ENCODE measurements at regions not wholly inside any gene's neighbourhood (a gene's known extent, or its start where the extent isn't known, plus 50 kb on each side); places are given as distances from the start of the nearest gene placed in this dataset.

DNA sequence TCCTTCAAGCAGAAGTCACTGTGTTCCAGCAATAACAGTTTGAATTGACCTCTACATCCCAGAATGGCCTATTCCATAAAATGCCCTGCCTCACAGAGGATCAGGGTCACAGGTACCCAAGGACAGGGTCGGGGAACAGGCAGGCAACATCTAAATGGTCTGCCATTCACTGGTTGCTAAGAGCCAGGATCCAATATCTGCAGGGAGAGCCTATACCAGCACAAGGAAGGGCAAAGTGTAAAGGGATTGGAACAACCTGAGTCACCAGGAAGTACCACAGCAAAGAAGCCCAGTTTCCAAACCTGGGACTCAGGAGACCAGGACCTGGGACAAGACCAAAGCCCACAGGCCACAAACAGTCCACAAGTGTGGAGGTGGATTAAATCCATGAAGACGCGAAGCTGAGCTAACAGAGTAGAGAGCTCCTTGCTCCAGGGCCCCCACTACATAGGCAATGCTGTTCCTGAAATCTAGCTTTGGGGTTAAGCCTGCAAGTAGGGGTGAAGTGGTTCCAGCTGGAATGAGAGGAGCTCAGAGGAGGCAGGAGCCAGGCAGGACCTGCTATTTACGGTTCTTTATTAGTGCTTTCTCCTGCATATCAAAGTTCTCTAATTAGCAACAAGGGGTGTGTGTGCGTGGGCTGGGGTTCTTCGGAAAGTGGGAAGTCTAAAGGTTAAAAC, 274.3 kb downstream of the BCL11B start:
- H3K9me3 ChIP-seq (ENCODE audit: severe bottlenecking) = no peaks in the 10 kb centered on the region
- H3K4me3 ChIP-seq (ENCODE audit: low read depth, low read length) = no peak overlapping the region
- no peak for TF ChIP-seq CTCF (IDR thresholded peaks at IDR 0.05; ENCODE audit: low read depth, low read length)
- H3K36me3 ChIP-seq = no peaks in the 10 kb centered on the region
- peaks cover 79% of the 10 kb centered on the region for H3K27me3 ChIP-seq (ENCODE audit: insufficient read depth, low read depth, severe bottlenecking)
- DNase-seq = no peak
- H3K27ac ChIP-seq = no peak overlapping the region

DNA sequence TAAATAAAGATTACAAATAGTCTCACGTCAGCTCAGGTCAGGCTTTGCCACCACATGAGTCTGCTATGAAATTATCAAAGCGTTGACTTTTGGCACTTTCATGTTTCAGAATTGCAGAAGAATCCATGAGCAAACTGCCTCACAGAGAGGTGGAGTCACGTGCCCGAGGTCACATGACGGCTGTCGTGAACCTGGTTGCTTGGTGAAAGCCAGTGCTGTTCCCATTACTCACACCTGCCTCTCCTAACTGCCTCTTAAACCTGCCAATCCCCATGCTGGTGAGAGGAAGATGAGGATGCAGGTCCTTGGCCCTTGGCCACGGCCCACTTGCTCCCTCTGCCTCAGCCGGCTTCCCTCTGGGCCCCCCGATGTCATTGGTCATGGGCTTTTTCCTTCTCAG, 272.7 kb downstream of the BCL11B start:
- Histone ChIP-seq H3K9me3 (ENCODE audit: severe bottlenecking) (no peaks in the 10 kb centered on the region), H3K36me3 (no peaks in the 10 kb centered on the region), H3K4me3 (ENCODE audit: low read depth, low read length) (no peak overlapping the region), H3K27me3 (ENCODE audit: insufficient read depth, low read depth, severe bottlenecking) (peaks cover 72% of the 10 kb centered on the region), H3K27ac (no peak overlapping the region)
- no peak for DNase-seq
- no peak for TF ChIP-seq CTCF (IDR thresholded peaks at IDR 0.05; ENCODE audit: low read depth, low read length)

GRCh38 chr14:98999901-99000300, 272.1 kb downstream of the BCL11B start:
- Histone ChIP-seq H3K27ac (no peak overlapping the region), H3K36me3 (no peaks in the 10 kb centered on the region), H3K4me3 (ENCODE audit: low read depth, low read length) (no peak overlapping the region), H3K27me3 (ENCODE audit: insufficient read depth, low read depth, severe bottlenecking) (peaks cover 73% of the 10 kb centered on the region), H3K9me3 (ENCODE audit: severe bottlenecking) (no peaks in the 10 kb centered on the region)
- DNase-seq = no peak
- TF ChIP-seq CTCF (IDR thresholded peaks at IDR 0.05; ENCODE audit: low read depth, low read length) = no peak

DNA sequence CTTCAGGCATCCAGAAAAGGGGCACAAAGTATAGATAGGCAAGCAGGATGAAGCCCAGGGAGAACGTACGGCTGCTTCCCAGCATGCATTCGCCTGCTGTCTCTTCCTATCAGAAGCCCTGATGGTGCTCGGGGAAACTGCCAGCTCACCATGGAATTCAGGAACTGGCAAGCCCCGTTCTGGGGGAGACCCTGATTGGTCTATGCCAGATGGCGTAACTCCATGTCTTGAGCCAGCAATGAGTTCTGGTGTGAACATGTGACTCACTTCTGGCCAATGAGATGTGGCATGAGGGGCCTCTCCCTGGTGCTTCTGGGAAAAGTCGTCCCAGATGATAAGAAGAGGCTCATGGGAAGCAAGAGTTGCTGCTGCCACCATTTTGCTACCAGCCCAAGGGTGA, 270.8 kb downstream of the BCL11B start:
- Histone ChIP-seq H3K27me3 (ENCODE audit: insufficient read depth, low read depth, severe bottlenecking) (peaks cover 82% of the 10 kb centered on the region), H3K9me3 (ENCODE audit: severe bottlenecking) (no peaks in the 10 kb centered on the region), H3K27ac (no peak overlapping the region), H3K36me3 (no peaks in the 10 kb centered on the region), H3K4me3 (ENCODE audit: low read depth, low read length) (no peak overlapping the region)
- TF ChIP-seq CTCF (IDR thresholded peaks at IDR 0.05; ENCODE audit: low read depth, low read length) = no peak
- DNase-seq = no peak

DNA sequence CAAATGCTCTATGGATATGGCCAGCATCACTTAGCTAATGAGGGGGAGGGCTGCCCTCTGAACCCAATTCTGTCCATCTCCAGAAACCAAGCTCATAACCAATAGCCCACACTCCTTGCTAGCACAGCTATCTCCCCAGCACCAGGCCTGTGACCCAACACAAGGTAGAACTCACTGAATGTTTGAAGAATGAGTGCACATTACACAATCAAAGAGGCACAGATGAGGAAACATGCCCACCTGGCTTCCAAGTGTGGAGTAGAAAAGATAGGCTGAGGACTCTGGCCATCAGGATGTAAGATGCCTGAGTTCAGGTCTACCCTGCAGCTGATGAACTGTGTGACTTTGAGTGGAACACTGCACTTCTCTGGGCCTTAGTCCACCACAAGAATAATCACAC, 268.4 kb downstream of the BCL11B start:
- DNase-seq = no peak
- no peaks in the 10 kb centered on the region for H3K36me3 ChIP-seq
- TF ChIP-seq CTCF (IDR thresholded peaks at IDR 0.05; ENCODE audit: low read depth, low read length) = no peak
- no peak overlapping the region for H3K4me3 ChIP-seq (ENCODE audit: low read depth, low read length)
- peaks cover 88% of the 10 kb centered on the region for H3K27me3 ChIP-seq (ENCODE audit: insufficient read depth, low read depth, severe bottlenecking)
- H3K9me3 ChIP-seq (ENCODE audit: severe bottlenecking) = no peaks in the 10 kb centered on the region
- no peak overlapping the region for H3K27ac ChIP-seq

DNA sequence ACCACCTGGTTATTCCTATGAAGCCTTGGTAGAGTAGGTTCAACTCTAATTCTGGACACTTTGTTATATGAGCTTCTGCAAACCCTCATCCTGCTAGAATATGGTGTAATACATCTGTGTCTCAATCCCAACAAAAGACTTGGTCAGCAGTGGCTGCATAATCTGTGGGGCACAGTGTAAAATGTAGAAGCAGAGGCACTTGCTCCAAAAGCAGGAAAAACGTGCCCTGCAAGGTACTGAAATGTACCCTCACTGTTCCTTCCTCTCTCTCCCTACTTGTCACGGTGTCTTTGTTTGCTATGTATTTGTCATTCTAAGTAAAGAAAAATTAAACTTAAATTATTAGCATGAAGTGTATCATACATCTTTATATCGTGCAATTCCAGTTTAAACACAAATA, 267.9 kb downstream of the BCL11B start:
- no peak for TF ChIP-seq CTCF (IDR thresholded peaks at IDR 0.05; ENCODE audit: low read depth, low read length)
- Histone ChIP-seq H3K36me3 (no peaks in the 10 kb centered on the region), H3K27me3 (ENCODE audit: insufficient read depth, low read depth, severe bottlenecking) (peaks cover 88% of the 10 kb centered on the region), H3K9me3 (ENCODE audit: severe bottlenecking) (no peaks in the 10 kb centered on the region), H3K27ac (no peak overlapping the region), H3K4me3 (ENCODE audit: low read depth, low read length) (no peak overlapping the region)
- DNase-seq = no peak
